GM12864 (cell line): ENCODE measurements at regions not wholly inside any gene's neighbourhood (a gene's known extent, or its start where the extent isn't known, plus 50 kb on each side); places are given as distances from the start of the nearest gene placed in this dataset.

Experiments
- DNase-seq: peaks from one replicate; pipeline ENCODE4 v3.0.0-alpha.2; 2011; ENCODE audit warnings: low read depth
- H3K4me3 ChIP-seq: 2 replicates; pipeline ENCODE4 v1.5.1; 2011; ENCODE audit warnings: mild to moderate bottlenecking, low read depth, low read length, control low read depth
- CTCF ChIP-seq: IDR thresholded peaks from 2 replicates; pipeline ENCODE4 v1.5.1; 2011; ENCODE audit warnings: low read depth, mild to moderate bottlenecking, moderate library complexity, low read length, control low read depth, inconsistent platforms; ENCODE audit errors: missing control alignments

GRCh38 chr11:109320595-109320994, 101.4 kb upstream of the C11orf87 start:
- TF ChIP-seq CTCF = no peak
- no peak overlapping the region for H3K4me3 ChIP-seq
- no peak for DNase-seq

- DNase-seq = no peak
- no peak overlapping the region for H3K4me3 ChIP-seq
- TF ChIP-seq CTCF = no peak
Measured at GRCh38 chr11:109326781-109327180, 95.2 kb upstream of the C11orf87 start.

GRCh38 chr11:109329716-109330115, 92.3 kb upstream of the C11orf87 start:
- no peak overlapping the region for H3K4me3 ChIP-seq
- TF ChIP-seq CTCF = no peak
- no peak for DNase-seq

- DNase-seq = no peak
- H3K4me3 ChIP-seq = no peak overlapping the region
- TF ChIP-seq CTCF = no peak
Measured at GRCh38 chr11:109338131-109338530, 83.9 kb upstream of the C11orf87 start.

- DNase-seq = no peak
- no peak for TF ChIP-seq CTCF
- no peak overlapping the region for H3K4me3 ChIP-seq
Measured at GRCh38 chr11:109342261-109342660, 79.7 kb upstream of the C11orf87 start.

GRCh38 chr11:109343242-109343641, 78.7 kb upstream of the C11orf87 start:
- DNase-seq = no peak
- no peak for TF ChIP-seq CTCF
- no peak overlapping the region for H3K4me3 ChIP-seq

GRCh38 chr11:109347304-109347703, 74.7 kb upstream of the C11orf87 start:
- no peak overlapping the region for H3K4me3 ChIP-seq
- TF ChIP-seq CTCF = no peak
- no peak for DNase-seq
